ENCODE measurements at regions not wholly inside any gene's neighbourhood (a gene's known extent, or its start where the extent isn't known, plus 50 kb on each side); places are given as distances from the start of the nearest gene placed in this dataset.
"Not testable (repeated sequence)": the region's sequence is repeated elsewhere in the genome, so short reads cannot be mapped to it uniquely, and the experiment has no call there.

DNA sequence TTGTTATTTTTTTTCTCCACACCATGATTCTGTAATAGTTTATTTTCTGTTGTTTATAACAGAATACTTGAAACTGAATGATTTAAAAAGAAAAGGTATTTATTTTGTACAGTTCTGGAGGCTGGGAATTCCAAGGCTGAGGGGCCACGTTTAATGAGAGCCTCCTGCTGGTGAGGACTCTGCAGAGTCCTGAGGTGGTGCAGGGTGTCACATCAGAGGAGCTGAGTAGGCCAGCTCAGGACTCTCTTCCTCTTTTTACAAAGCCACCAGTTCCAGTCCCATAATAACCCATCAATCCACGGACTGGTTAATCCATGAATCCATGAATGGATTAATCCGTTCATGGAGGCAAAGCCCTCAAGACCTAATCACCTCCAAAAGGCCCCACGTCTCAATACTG lies 71.6 kb downstream of the TFAP2A start:
- DNase-seq (ENCODE audit: low read depth in 2 of 2) = no peak

DNA sequence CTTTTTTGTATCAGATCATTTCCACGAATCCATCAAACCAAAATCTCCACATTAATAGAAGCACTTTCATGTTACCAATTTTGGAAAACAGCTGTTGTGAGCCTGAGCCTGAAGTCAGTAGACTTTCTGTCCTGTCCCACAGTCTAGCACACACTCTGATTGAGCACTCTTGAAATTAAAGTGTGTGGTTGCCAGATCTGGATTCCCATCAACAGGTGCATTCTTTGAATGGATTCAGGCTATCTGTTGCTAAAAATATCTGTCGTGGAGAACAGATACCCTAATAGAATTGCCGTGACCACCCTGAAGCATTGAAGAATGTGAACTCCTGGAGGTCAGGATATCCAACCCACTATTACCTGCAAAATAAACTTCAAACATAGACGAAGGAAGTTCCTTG lies 73.3 kb downstream of the TFAP2A start:
- no peak for DNase-seq (ENCODE audit: low read depth in 2 of 2)

DNA sequence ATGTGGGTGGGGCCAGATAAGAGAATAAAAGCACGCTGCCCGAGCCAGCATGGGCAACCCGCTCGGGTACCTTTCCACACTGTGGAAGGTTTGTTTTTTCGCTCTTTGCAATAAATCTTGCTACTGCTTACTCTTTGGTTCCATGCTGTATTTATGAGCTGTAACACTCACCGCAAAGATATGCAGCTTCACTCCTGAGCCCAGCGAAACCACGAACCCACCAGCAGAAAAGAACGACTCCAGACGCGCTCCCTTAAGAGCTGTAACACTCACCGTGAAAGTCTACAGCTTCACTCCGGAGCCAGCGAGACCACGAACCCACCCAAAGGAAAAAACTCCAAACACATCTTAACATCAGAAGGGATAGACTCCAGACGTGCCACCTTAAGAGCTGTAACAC lies 76.7 kb downstream of the TFAP2A start:
- no peak for DNase-seq (ENCODE audit: low read depth in 2 of 2)

DNA sequence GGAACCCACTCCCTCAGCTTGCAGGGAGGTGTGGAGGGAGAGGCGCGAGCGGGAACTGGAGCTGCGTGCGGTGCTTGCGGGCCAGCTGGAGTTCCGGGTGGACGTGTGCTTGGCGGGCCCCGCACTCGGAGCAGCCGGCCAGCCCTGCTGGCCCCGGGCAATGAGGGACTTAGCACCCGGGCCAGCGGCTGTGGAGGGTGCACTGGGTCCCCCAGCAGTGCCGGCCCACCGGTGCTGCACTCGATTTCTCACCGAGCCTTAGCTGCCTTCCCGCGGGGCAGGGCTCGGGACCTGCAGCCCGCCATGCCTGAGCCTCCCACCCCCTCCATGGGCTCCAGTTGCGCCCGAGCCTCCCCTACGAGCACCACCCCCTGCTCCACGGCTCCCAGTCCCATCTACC lies 77.5 kb downstream of the TFAP2A start:
- DNase-seq (ENCODE audit: low read depth in 2 of 2) = not testable (repeated sequence)

DNA sequence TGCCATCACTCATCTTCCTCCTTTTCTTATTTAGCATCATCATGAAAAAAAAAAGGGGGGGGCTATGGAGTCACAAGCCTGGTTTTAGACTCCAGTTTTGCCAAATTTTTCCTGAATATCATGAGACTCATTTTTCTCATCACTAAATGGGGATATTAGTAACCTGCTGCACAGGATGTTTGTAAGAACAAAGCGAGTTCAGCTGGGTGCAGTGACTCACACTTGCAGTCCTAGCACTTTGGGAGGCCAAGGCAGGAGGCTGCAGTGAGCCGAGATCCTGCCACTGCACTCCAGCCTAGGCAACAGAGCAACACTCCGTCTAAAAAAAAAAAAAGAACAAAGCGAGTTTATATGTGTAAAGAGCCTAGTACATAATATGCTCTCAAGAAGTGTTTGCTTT lies 82.8 kb downstream of the TFAP2A start:
- DNase-seq (ENCODE audit: low read depth in 2 of 2) = no peak

DNA sequence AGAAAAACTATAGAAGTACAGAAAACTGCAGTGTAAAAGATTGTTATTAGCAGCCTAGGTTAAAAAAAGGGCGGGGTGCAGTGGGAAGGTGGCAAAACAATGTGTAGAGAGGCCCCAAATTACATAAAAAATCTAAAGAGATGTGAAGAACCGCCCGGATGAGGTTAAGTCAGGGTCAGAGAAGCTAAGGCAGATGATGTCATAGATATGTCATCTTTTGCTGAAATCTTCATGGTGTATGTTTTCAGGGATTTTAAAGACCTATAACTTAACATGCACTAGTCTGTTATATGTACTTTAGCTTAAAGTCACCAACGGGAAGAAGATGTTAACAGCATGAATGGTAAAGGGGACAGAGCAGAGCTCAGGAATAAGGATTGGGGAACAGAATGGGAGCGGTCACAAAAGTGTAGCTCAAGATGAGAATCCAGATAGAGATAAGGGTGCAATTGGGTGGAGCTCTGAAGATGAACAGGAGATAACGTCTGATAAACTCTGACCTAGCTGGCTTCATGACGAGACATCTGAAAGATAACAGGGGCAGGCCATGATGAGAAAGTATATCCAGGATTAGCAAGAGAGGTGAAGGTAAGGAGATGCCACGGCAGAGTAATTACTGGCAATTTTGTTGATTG lies 83.4 kb downstream of the TFAP2A start:
- no peak for DNase-seq (ENCODE audit: low read depth in 2 of 2)

DNA sequence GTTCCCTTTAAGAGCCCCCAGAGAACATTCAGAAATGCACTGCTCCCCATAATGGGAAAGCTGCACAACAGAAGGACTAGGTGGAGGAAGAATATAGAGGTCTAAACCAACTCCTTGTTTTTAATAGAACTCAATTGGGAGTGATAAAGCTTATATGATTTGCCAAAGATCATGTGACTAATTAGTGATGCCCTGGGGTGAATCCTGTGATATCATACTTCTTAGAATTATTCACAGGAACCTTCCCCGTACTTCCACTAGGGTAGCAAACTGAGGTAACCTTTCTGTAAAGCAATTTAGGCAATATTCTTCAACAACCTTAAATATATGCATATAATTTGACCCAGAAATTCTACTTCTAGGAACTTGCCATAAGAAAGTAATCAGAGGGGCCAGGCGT lies 84.4 kb downstream of the TFAP2A start:
- DNase-seq (ENCODE audit: low read depth in 2 of 2) = no peak

DNA sequence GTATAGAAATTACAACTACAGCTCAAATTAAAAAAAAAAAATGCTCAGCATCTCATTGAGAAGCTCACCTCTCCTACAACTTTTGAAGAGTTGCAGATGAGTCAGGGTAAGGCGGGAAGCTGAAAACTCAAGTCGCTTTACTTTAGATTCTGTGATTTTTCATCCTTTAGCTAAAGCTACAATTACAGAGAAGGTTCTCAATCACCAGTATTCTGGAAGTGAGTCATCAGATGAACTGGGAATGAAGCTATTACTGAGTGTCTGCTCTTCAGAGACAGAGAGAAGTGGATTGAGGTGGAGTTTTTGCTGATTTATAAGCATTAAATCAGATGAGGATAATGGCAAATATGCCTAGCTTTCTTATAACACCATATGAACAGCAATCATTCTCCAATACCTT lies 91.9 kb downstream of the TFAP2A start:
- no peak for DNase-seq (ENCODE audit: low read depth in 2 of 2)

DNA sequence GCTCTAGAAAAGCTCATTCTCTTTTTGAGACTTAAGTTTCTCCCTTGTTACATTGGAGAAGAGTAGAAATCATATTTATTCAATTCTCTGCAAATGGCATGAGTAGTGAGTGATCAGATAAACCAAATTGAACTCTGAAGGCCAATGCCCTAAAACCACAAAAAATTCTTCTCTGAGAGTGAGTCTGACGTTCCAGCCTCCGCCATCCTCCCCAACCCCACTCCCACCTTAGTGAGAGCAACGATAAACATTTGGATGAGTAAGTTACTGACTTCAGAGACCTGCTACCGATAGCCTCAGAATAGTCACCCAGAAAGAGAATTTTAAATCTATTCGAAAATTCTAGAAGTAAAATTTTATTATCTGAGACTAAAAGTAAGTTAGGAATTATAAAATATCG lies 94.6 kb downstream of the TFAP2A start:
- no peak for DNase-seq (ENCODE audit: low read depth in 2 of 2)

DNA sequence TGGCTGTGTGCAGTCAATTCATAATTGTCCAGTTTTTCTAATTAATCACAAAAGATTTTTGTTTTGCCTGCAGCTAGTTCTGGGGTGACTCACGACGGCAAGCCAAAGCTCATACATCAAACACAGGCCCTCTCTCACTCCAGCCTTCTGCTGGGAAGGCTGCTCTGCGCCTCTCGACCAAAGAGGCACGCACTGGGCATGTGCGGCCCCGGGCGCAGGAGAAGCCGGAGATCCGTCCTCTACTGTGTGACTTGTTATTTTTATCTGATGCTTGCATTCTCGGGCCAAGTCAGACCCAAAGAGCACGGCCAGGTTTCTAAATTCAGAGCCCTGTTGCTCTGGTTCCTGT lies 98.5 kb downstream of the TFAP2A start:
- no peak for DNase-seq (ENCODE audit: low read depth in 2 of 2)

DNA sequence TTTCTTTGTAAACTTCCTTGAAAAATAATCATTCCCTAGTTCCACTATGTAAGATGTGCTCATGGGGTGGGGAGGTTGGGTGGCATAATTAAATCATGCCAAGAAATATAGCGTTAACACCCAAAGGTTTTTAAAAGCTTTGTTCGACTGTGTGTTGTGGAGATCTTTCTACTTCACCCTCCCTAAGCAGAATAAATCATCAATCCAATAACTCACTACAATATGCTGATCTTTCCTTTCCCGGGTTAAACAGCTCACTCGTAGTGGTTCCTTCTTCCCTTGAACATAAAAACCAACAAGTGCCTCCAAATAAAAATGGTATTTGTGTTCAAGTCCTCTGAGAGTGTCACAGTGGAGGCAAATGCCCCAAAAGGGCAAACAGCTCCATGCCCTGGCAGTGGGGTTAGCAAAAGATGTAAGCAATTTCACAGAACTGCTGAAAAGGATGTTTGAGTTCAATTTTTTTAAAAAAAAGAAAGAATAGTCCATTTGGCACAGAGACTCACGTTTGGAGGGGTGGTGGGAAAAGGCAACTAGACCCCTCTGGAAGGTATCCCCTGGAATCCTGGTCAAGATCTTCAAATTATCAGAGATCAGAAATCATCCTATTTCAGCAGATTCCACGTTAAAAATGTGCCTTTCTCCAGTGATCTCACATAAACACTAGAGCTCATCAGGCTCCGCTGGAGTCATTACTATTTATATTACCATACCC lies 99.1 kb downstream of the TFAP2A start:
- DNase-seq (ENCODE audit: low read depth in 2 of 2) = no peak

DNA sequence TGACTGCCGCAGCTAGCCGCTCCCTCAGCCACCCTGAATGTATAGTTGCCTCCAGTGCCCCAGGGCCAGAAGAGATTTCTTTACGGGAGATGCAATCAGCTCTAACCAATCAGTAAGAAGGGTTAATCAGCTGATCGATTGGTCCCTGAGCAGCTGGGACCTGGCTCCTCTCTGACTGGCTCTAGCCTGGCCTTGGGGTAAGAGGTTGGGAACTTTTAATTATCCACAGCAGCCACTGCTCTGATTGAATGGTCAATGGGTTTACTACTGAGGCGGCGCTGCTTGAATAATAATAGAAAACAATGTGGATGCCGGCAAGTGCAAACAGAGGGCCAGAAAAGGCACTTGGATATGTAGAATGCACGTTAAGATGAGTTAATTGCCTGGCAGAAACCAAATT lies 99.8 kb downstream of the TFAP2A start:
- no peak for DNase-seq (ENCODE audit: low read depth in 2 of 2)

DNA sequence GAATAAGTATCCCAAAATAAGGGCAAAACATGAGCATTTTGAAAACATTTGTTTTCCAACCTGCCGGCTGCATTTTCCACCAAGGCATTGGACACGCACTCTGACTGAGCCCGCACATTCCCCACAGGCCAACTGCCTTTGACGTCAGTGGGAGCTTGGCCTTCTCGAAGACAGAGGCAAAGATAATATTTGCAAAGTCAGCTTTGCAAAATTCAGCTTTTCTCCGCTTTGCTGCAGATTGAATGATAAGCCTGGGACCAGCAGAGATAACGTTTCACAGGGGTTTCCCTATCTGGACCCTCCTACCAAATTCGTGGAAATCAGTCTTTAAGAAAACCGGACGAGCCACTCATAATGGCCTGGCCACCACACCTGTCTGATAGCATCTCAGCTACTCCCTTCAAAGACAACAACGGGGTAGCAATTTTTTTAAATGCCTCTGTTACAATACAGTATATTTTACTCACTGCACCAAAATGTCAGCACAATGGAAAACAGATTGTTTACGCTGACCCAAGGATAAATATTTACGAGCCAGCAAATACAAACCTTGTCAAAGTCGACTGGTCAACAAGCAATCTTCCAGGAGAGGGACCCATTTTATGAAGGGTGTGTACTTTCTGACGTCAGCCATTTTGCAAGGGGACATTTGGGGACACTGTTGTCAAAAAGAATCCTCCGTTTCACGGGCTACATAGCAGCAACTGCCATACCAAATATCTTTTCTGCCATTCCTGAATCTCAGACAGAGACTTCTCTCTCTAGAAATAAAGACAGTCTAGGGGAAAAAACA lies 100.5 kb downstream of the TFAP2A start:
- no peak for DNase-seq (ENCODE audit: low read depth in 2 of 2)

DNA sequence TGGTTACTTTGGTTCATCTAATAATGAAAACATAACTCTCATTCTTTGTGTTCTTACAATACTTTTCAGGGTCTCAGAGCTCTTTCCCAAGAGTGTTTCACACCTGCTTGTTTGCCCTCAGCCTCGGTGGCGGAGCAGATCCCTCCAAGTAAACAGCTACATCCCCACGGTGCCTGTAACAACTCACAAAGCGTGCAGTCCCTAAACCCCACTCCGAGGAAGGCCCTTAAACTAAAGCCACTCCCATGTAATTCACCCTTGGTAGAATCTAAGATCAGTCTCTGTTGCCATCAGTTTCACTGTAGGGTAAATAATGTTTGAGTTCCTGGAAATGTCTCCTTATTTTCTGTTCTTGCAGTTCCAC lies 101.1 kb downstream of the TFAP2A start:
- no peak for DNase-seq (ENCODE audit: low read depth in 2 of 2)

DNA sequence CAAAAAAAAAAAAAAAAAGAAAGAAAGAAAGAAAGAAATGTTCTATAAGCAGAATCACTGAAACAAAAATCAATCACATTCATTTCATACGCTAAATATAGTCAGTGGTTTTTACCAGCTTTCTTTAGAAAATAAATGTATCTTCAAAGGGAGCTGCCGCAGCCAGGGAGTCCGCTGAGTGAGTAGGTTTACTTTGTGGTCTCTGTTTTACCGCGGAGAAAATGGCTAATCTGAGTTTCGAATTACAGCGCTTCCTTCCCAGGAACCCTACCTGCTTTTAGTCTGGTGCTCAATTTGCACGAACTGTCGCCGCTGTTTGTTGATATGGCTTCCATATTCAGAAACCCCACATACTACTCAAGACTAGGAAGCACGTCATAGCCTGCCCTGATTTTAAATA lies 102.4 kb downstream of the TFAP2A start:
- no peak for DNase-seq (ENCODE audit: low read depth in 2 of 2)

DNA sequence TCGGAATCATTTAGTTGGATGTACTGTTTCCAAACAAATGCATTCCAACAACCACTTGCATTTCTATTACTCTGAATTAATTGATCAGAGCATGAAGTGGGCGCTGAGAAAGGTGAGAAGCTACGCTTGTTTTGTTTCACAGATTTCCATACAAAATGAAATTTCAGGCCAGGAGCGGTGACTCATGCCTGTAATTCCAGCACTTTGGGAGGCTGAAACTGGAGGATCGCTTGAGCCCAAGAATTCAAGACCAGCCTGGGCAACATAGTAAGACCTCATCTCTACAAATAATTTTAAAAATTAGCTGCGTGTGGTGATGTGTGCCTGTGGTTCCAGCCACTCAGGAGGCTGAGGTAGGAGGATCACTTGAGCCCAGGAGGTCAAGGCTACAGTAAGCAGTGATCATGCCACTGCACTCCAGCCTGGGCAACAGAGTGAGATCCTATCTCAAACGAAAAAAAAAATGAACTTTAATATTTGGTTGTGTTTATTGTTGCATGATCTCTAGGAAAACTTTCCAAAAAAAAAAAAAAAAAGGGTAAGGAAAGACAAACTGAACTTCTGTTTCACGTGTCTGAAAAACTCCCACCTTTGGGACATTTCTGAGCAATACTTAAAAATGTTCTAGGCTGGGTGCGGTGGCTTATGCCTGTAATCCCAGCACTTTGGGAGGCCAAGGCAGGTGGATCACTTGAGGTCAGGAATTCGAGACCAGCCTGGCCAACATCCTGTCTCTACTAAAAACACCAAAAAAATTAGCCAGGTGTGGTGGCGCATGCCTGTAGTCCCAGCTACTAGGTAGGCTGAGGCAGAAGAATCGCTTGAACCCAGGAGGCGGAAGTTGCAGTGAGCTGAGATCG lies 103.1 kb downstream of the TFAP2A start:
- DNase-seq (ENCODE audit: low read depth in 2 of 2) = not testable (repeated sequence)

DNA sequence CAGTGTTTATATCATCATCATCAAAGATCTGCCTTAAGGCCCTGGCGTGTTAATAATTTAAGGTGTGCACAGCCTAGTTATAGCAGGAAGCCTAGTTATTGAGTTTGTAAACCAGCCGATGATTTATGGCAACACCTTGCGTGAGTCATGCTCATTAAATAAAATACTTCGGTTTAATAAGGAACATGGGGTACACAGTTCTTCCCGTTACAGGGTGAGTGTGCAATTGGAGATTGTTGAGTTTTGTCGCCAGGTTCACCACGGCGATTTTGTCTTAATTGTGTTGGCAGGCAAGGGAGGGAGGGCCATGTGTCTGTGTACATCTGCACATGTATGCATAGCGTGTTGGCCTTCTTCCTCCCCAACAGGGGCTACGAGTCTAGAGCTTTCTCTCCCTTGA lies 104.0 kb downstream of the TFAP2A start:
- no peak for DNase-seq (ENCODE audit: low read depth in 2 of 2)

DNA sequence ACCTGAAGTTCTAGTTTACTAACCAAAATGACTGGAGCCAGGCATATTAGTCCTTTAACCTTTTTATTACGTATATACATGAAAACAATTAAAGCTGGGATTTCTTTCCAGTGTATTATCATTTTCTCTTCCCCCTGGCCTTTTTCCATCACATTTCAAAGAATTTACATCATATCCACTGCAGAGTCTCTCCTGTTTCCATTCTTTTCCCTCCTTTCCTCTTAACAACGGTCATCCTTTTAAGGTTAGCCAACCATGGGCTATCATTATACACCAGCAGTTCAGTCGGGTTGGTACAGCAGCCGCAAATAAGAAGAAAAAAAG lies 104.6 kb downstream of the TFAP2A start:
- DNase-seq (ENCODE audit: low read depth in 2 of 2) = no peak

DNA sequence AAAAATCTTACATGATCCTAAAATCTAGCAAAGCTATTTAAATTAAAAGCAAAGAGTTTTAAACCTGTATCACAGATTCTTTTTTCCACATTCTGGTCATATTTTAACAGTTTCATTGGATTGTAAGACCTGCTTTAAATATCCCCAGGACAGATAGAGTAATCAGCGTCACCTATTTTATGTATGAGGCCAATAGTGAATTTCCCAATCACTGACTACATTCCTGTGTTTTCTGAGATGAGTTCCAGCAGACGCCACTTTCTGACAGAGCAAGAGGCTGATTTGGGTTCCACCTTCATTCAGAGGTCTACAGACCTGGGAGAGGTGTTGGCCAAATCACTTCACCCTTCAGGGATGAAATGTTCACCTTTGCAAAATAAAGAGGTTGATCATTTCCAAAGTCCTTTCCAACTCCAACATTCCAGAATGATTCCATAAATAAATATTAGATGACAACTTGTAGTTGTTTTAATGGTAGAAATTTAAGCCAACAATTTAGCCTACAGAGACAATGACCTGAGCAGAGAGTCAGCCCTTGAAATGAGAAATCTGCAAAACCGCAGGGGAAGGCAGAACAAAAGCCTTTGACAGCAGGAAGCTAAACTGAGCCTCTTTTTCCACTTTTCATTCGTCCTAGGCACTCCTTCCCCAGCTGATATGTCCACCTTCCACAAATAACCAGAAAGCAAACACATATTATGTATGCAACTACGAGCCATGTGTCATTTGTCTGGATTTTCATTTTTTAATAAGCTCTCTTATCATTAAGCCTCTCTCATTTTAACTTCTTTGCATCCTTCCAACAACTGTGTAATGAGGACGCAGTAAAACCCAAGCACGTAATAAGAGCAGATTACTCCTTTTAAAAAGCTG lies 105.2 kb downstream of the TFAP2A start:
- DNase-seq (ENCODE audit: low read depth in 2 of 2) = no peak

DNA sequence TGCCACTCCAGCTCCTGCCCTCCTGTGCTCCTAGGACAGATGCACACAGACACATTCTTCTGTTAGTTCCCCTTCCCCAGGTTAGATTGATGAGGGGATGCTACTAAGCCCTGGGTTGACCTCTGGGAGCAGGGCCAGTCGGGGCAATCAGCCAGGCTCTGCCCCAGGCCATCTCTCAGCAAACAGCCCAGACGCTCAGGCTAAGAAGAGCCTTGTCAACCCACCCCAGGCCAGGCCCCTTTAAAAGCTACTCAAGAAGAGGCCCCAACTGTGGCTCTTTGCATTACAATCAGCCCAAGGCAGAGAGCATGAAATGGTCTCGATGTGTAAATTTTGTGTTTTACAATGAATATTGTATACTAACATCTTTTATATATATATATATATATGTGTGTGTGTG lies 107.4 kb downstream of the TFAP2A start:
- DNase-seq (ENCODE audit: low read depth in 2 of 2) = no peak

DNA sequence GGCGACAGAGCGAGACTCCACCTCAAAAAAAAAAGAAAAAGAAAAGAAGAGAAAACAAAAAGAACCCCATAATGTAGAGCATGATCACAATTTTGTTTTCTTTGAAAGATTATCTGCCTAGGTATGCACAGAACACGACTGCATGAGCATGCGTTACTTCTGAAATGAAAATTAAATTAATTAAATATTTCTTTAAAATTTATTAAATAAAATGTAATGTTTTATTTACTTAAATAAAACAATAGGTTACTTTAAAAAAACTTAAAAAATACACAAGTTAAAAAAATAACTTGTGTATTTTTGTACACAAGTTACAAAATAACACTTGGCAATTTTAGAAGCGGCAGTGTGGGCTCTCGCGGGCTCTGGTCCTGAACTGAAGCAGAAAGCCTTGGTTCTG lies 107.8 kb downstream of the TFAP2A start:
- DNase-seq (ENCODE audit: low read depth in 2 of 2) = no peak

Data from stimulated activated CD8-positive, alpha-beta memory T cell treated with anti-CD3 and anti-CD28 coated beads, Interleukin-7, amount 100 ng/mL, for 1 hour (primary cell).